Muscle layer of colon (tissue), 2 donors: ENCODE measurements at regions not wholly inside any gene's neighbourhood (a gene's known extent, or its start where the extent isn't known, plus 50 kb on each side); places are given as distances from the start of the nearest gene placed in this dataset.

Experiments used
- H3K27ac ChIP-seq: one replicate; pipeline ENCODE4 v1.7.0; 2013; ENCODE audit warnings: low read depth, mild to moderate bottlenecking, low read length, moderate library complexity
- H3K27me3 ChIP-seq, 2 donors: one replicate each; pipeline ENCODE4 v1.7.0; 2013; ENCODE audit warnings: low read length in 2 of 2, mild to moderate bottlenecking in 2 of 2; ENCODE audit not compliant: insufficient read depth in 2 of 2, control insufficient read depth in 1 of 2
- H3K36me3 ChIP-seq: one replicate; pipeline ENCODE4 v1.7.0; 2013; ENCODE audit warnings: mild to moderate bottlenecking, low read length; ENCODE audit not compliant: insufficient read depth
- H3K4me1 ChIP-seq: one replicate; pipeline ENCODE4 v1.7.0; 2013; ENCODE audit warnings: mild to moderate bottlenecking, low read length; ENCODE audit not compliant: insufficient read depth
- H3K4me3 ChIP-seq, 2 donors: one replicate each; pipeline ENCODE4 v1.7.0; 2013; ENCODE audit warnings: low read length in 2 of 2, low read depth in 1 of 2, mild to moderate bottlenecking in 1 of 2, moderate library complexity in 1 of 2
- H3K9ac ChIP-seq: one replicate; pipeline ENCODE4 v1.7.0; 2013; ENCODE audit warnings: low read length
- H3K9me3 ChIP-seq: one replicate; pipeline ENCODE4 v1.7.0; 2013; ENCODE audit warnings: mild to moderate bottlenecking, low read length
- donor health status: abdominal sarcoma.
- donor health status: Adenocarcinoma of cecum.

DNA sequence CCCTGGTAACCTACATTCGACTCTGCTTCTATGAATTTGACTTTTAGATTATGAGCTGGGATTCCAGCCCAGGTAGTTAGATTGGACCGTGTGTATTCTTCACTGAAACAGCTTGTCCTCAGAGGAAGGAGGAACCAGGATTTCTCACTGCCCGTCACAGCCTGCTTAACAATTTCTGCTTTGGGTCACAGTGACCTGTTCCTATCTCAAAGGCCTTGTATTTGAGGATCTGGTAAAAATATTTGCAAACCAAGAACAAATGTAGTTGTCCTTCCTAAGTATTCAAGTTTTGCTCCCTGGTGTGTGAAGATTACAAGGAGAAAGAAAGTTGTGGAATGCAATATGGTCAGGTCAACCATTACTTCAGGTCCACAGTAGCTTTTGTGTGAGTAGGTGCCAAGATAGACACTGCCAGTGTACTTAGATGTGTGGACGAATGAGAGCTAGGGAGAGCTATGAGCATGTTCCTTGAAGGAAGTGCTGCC is 55.1 kb downstream of the KIF4B start:
- Histone ChIP-seq H3K36me3 (no peaks in the 10 kb centered on the region), H3K9me3 (no peaks in the 10 kb centered on the region), H3K27me3 (no peaks in the 10 kb centered on the region), H3K9ac (no peak overlapping the region), H3K27ac (no peak overlapping the region), H3K4me1 (no peaks in the 10 kb centered on the region), H3K4me3 (no peak overlapping the region)

DNA sequence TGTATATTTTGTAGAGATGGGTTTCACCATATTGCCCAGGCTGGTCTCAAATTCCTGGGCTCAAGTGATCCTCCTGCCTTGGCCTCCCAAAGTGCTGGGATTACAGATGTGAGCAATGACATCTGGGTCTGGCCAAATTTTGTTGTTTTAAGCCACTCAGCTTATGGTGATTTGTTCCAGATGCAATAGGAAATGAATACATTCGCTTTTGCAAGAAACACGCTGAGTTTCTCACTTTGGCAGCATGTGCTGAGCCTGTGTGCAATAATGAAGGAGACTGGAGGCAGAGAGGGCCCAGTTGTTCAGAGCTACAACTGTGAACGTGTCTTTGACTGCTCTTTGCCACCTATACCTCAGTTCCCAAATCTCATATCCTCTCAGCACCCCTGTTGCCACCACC is 56.4 kb downstream of the KIF4B start:
- Histone ChIP-seq H3K4me1 (no peaks in the 10 kb centered on the region), H3K9ac (no peak overlapping the region), H3K27me3 (no peaks in the 10 kb centered on the region), H3K9me3 (no peaks in the 10 kb centered on the region), H3K27ac (no peak overlapping the region), H3K36me3 (no peaks in the 10 kb centered on the region), H3K4me3 (no peak overlapping the region)

GRCh38 chr5:155070781-155071180 is 57.2 kb downstream of the KIF4B start:
- H3K9ac ChIP-seq: no peak overlapping the region
- H3K27ac ChIP-seq: no peak overlapping the region
- H3K9me3 ChIP-seq: no peaks in the 10 kb centered on the region
- H3K4me1 ChIP-seq: no peaks in the 10 kb centered on the region
- H3K27me3 ChIP-seq: no peaks in the 10 kb centered on the region
- no peak overlapping the region for H3K4me3 ChIP-seq
- no peaks in the 10 kb centered on the region for H3K36me3 ChIP-seq

- Histone ChIP-seq H3K9me3 (no peaks in the 10 kb centered on the region), H3K4me3 (no peak overlapping the region), H3K27ac (no peak overlapping the region), H3K27me3 (peaks cover 0 to 4% of the 10 kb centered on the region in 2 donors), H3K9ac (no peak overlapping the region), H3K36me3 (no peaks in the 10 kb centered on the region), H3K4me1 (no peaks in the 10 kb centered on the region)
These were observed 62.8 kb downstream of the KIF4B start for GRCh38 chr5:155076379-155076778.

GRCh38 chr5:155079698-155080097 is 66.1 kb downstream of the KIF4B start:
- Histone ChIP-seq H3K4me1 (no peaks in the 10 kb centered on the region), H3K27me3 (peaks cover 0 to 4% of the 10 kb centered on the region in 2 donors), H3K4me3 (no peak overlapping the region), H3K9ac (no peak overlapping the region), H3K27ac (no peak overlapping the region), H3K36me3 (no peaks in the 10 kb centered on the region), H3K9me3 (no peaks in the 10 kb centered on the region)

DNA sequence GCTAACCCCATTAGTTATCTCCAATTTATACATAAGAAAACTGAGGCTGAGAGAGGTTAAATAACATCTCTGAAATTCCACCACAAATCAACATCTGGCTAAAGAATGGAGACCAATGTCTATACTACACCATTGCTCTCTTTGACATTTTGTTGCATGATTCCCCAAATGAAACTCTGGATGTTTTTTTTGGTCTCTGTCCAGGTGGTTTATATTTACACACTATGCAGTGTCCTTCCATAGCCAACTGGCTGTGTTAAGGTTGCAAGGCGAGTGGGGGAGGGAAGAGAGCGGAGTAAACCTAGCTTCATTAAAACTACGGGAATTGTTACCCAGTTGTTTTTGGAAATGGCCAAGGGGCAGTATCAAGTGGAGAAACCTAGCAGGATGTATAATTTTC is 67.2 kb downstream of the KIF4B start:
- Histone ChIP-seq H3K36me3 (no peaks in the 10 kb centered on the region), H3K4me3 (no peak overlapping the region), H3K9me3 (no peaks in the 10 kb centered on the region), H3K9ac (no peak overlapping the region), H3K4me1 (no peaks in the 10 kb centered on the region), H3K27ac (no peak overlapping the region), H3K27me3 (peaks cover 0 to 4% of the 10 kb centered on the region in 2 donors)

DNA sequence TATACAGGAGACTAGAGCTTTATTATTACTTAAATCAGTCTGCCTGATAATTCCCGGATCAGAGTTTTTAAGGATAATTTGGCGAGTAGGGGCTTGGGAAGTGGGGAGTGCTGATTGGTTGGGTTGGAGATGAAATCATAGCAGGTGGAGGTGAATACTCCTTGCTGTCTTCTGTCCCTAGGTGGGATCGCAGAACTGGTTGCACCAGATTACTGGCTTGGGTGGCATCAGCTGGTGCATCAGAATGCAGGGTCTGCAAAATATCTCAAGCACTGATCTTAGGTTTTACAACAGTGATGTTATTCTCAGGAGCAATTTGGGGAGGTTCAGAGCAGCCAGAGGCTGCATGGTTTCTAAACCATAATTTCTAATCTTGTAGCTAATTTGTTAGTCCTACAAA is 68.1 kb downstream of the KIF4B start:
- no peak overlapping the region for H3K4me3 ChIP-seq
- no peak overlapping the region for H3K27ac ChIP-seq

GRCh38 chr5:155082401-155082800 is 68.8 kb downstream of the KIF4B start:
- H3K9ac ChIP-seq: no peak overlapping the region
- H3K9me3 ChIP-seq: no peaks in the 10 kb centered on the region
- no peak overlapping the region for H3K27ac ChIP-seq
- H3K4me1 ChIP-seq: no peaks in the 10 kb centered on the region
- H3K36me3 ChIP-seq: no peaks in the 10 kb centered on the region
- H3K27me3 ChIP-seq: peaks cover 0 to 4% of the 10 kb centered on the region in 2 donors
- H3K4me3 ChIP-seq: no peak overlapping the region

More for the DNA sequence above, 68.1 kb downstream of the KIF4B start:
- H3K36me3 ChIP-seq: no peaks in the 10 kb centered on the region
- H3K9ac ChIP-seq: no peak overlapping the region
- H3K27me3 ChIP-seq: peaks cover 0 to 4% of the 10 kb centered on the region in 2 donors
- H3K9me3 ChIP-seq: no peaks in the 10 kb centered on the region
- no peaks in the 10 kb centered on the region for H3K4me1 ChIP-seq

DNA sequence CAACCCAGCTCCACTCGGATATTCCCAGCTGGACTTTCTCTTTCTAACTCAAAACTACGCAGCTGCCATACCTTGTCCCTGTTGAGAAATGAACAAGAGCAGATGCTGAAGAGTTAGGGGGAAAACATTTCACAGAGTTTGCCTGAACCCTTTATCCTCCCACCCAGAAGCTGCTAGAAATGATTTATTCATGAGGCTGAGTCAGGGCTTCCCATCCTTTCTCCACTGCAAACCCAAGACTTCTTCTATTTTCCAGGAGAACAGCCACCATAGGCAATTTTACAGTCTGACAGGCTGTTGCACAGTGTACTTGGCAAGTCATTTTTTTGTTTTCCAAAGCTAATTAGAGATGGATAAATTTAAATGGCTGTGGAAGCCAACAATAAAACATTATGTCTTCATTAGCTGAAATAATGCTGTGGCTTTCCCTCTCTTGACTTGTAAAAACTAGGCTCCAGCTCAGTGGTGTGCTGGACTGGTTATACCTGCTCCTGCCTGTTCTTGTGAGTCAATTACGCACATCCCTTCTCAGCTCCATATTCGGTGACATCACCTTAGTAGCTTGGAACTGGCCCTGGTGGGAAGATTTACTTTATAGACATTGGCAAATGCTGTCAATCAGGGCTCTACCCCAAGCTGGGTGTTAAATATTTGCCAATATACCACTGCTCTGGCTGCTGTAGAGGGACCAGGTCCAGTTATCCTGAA is 71.9 kb downstream of the KIF4B start:
- Histone ChIP-seq H3K4me1 (no peaks in the 10 kb centered on the region), H3K4me3 (no peak overlapping the region), H3K36me3 (no peaks in the 10 kb centered on the region), H3K9me3 (no peaks in the 10 kb centered on the region), H3K27me3 (no peaks in the 10 kb centered on the region), H3K9ac (no peak overlapping the region), H3K27ac (no peak overlapping the region)

DNA sequence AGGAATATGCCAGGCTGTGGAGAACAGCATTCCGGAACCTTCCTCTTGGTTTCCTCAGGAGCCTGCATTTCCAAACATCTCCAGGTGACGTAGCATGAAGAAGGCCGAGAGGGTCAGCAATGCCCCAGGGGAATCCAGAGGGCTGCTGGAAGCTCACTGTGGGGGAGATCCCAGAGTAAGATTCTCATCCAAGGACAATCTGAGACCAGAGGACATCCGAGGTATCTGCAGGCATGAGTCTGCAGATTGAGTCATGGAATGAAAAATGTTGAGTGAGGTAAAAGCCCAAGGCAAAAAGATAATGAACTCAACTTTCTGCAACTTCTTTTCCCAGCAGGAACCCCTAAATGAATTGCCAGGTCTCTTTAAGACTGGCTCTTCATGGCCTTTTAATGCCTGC is 73.5 kb downstream of the KIF4B start:
- Histone ChIP-seq H3K9ac (no peak overlapping the region), H3K27ac (no peak overlapping the region), H3K4me3 (no peak overlapping the region), H3K4me1 (peaks cover 7% of the 10 kb centered on the region), H3K9me3 (no peaks in the 10 kb centered on the region), H3K27me3 (no peaks in the 10 kb centered on the region), H3K36me3 (no peaks in the 10 kb centered on the region)

DNA sequence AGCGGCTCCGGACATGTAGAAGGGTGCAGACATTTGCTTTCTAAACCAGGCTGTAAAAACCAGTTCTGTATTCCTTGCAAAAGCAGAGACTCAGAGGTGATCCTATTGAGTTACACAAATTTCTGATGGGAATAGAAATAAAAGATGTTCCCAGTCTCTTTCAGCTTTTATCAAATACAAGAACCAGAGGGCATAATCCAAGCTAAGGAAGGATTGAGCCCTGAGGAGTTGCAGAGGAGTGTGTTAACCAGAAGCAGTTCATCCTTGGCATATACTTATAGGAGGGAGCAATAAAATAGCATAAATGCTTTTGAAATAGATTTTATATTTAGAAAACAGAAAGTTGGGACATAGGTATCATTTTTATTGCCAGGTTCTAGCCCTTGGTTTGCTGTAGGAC is 75.3 kb downstream of the KIF4B start:
- H3K9me3 ChIP-seq: no peaks in the 10 kb centered on the region
- no peak overlapping the region for H3K27ac ChIP-seq
- H3K36me3 ChIP-seq: no peaks in the 10 kb centered on the region
- no peak overlapping the region for H3K9ac ChIP-seq
- peaks cover 7% of the 10 kb centered on the region for H3K4me1 ChIP-seq
- H3K27me3 ChIP-seq: no peaks in the 10 kb centered on the region
- H3K4me3 ChIP-seq: no peak overlapping the region

- no peak overlapping the region for H3K4me3 ChIP-seq
- H3K4me1 ChIP-seq: peaks cover 8% of the 10 kb centered on the region
- no peaks in the 10 kb centered on the region for H3K27me3 ChIP-seq
- no peaks in the 10 kb centered on the region for H3K36me3 ChIP-seq
- no peak overlapping the region for H3K27ac ChIP-seq
- H3K9ac ChIP-seq: no peak overlapping the region
- H3K9me3 ChIP-seq: no peaks in the 10 kb centered on the region
These were observed 76.1 kb downstream of the KIF4B start for GRCh38 chr5:155089643-155090042.
